SK-N-SH (cell line): ENCODE measurements at regions not wholly inside any gene's neighbourhood (a gene's known extent, or its start where the extent isn't known, plus 50 kb on each side); places are given as distances from the start of the nearest gene placed in this dataset.

ENCODE experiments used
- CTCF ChIP-seq: fragments of 200-600 bp; sonication (generic); IDR thresholded peaks from 2 replicates; pipeline ENCODE4 v1.6.1; 2017; ENCODE audit warnings: antibody characterized with exemption, mild to moderate bottlenecking, moderate library complexity
- PBX3 ChIP-seq: IDR thresholded peaks from 2 replicates; pipeline ENCODE4; 2012
- TAF1 ChIP-seq: IDR thresholded peaks from 2 replicates; pipeline ENCODE4 v1.6.1; 2012; ENCODE audit warnings: low read depth, mild to moderate bottlenecking, low read length, moderate library complexity, borderline replicate concordance

- no peak for TF ChIP-seq CTCF
- TF ChIP-seq TAF1 = no peak
- TF ChIP-seq PBX3 = no peak
Measured at GRCh38 chr16:65618931-65619330, 497.1 kb upstream of the CDH11 start.
